Sigmoid colon (tissue), 6 donors: ENCODE measurements at regions not wholly inside any gene's neighbourhood (a gene's known extent, or its start where the extent isn't known, plus 50 kb on each side); places are given as distances from the start of the nearest gene placed in this dataset.
"Not testable (repeated sequence)": the region's sequence is repeated elsewhere in the genome, so short reads cannot be mapped to it uniquely, and the experiment has no call there.

Experiments used
- DNase-seq: peaks from one replicate; pipeline ENCODE4 v3.0.0-alpha.2; 2019
- H3K27ac ChIP-seq, 4 donors: fragments of 200-600 bp; sonication (generic); one replicate each; pipeline ENCODE4 v1.5.1; 2016 to 2019; ENCODE audit warnings: mild to moderate bottlenecking in 1 of 4
- H3K27me3 ChIP-seq, 3 donors: fragments of 200-600 bp; sonication (generic); one replicate each; pipeline ENCODE4 v1.5.1; 2019; ENCODE audit warnings: mild to moderate bottlenecking in 1 of 3
- H3K36me3 ChIP-seq, 4 donors: fragments of 200-600 bp; sonication (generic); one replicate each; pipeline ENCODE4 v1.5.1; 2016 to 2019
- H3K4me1 ChIP-seq, 4 donors: fragments of 200-600 bp; sonication (generic); one replicate each; pipeline ENCODE4 v1.5.1; 2017 to 2019
- H3K4me3 ChIP-seq, 4 donors: fragments of 200-600 bp; sonication (generic); one replicate each; pipeline ENCODE4 v1.5.1; 2017 to 2019; ENCODE audit warnings: mild to moderate bottlenecking in 2 of 4, moderate library complexity in 1 of 4
- H3K9me3 ChIP-seq, 4 donors: fragments of 200-600 bp in 3 of 4; sonication (generic) in 3 of 4; one replicate each; pipeline versions ENCODE4 v1.5.1 to v1.6.1; 2013 to 2019
- EP300 ChIP-seq, 4 donors: sonication (generic); formaldehyde crosslinking; IDR thresholded peaks; one replicate each; pipeline ENCODE4 v1.6.1; 2017; ENCODE audit warnings: antibody characterized with exemption in 4 of 4
- POLR2A ChIP-seq, 2 donors: fragments of 450-650 bp; IDR thresholded peaks; one replicate each; pipeline ENCODE4 v1.6.1; 2016; ENCODE audit warnings: antibody characterized with exemption in 2 of 2, mild to moderate bottlenecking in 2 of 2, moderate library complexity in 2 of 2
- POLR2AphosphoS5 ChIP-seq, 4 donors: sonication (generic); formaldehyde crosslinking; IDR thresholded peaks; one replicate each; pipeline ENCODE4 v1.6.1; 2017; ENCODE audit warnings: antibody characterized with exemption in 4 of 4
- WGBS, 2 donors: extraction: QIAGEN DNeasy Blood & Tissue Kit; methylation state at CpG; one replicate each; pipeline ENCODE4 v1.1.7; 2013; 5-methylcytosine and 5-hydroxymethylcytosine counted together
- intact Hi-C: fragments of 100-400 bp; cut with DNase I; formaldehyde crosslinking; loops from one replicate; pipeline ENCODE4 v1.15.1; 2023
- TF ChIP-seq, protein P1 (sequence below), 4 experiments: fragments of 450-650 bp in 3 of 4; fragments of 200-600 bp in 1 of 4; IDR thresholded peaks; one replicate each; pipeline ENCODE4 v1.5.1; 2016 to 2019; ENCODE audit warnings: antibody characterized with exemption in 4 of 4, mild to moderate bottlenecking in 3 of 4, moderate library complexity in 2 of 4
- donor health status: healthy with polysubstance abuse.
- donor health status: healthy.

DNA sequence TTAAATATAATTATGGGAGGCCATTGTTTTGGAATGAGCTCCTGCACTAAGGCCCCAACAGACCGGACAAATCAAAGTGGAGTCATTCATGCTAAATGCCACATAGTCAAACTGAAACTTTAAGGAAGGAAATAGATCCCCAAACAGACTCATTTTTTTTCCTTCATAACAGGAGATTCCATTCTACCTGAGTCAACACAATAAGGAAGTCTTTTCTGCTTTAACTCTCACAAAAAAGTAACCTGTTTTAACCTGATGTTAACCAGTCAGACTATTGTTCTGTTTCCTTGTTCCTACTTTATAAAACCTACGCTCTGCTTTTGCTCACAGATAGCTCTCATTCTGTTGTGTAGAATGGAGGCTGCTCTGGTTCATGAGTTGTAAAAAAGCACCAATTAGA is 234.9 kb downstream of the YTHDC2 start:
- 20 to 48% methylated on average over 2 of the region's 2 CpGs for WGBS, 2 donors
- Histone ChIP-seq H3K9me3 (no peaks in the 10 kb centered on the region), H3K27ac (no peak overlapping the region), H3K27me3 (no peaks in the 10 kb centered on the region), H3K4me3 (no peak overlapping the region), H3K4me1 (no peaks in the 10 kb centered on the region), H3K36me3 (no peaks in the 10 kb centered on the region)
- intact Hi-C loops = no loop called here
- no peak for TF ChIP-seq EP300 (IDR thresholded peaks at IDR 0.05)
- TF ChIP-seq, protein P1, sequence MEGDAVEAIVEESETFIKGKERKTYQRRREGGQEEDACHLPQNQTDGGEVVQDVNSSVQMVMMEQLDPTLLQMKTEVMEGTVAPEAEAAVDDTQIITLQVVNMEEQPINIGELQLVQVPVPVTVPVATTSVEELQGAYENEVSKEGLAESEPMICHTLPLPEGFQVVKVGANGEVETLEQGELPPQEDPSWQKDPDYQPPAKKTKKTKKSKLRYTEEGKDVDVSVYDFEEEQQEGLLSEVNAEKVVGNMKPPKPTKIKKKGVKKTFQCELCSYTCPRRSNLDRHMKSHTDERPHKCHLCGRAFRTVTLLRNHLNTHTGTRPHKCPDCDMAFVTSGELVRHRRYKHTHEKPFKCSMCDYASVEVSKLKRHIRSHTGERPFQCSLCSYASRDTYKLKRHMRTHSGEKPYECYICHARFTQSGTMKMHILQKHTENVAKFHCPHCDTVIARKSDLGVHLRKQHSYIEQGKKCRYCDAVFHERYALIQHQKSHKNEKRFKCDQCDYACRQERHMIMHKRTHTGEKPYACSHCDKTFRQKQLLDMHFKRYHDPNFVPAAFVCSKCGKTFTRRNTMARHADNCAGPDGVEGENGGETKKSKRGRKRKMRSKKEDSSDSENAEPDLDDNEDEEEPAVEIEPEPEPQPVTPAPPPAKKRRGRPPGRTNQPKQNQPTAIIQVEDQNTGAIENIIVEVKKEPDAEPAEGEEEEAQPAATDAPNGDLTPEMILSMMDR (IDR thresholded peaks at IDR 0.05) = no peak
- no peak for TF ChIP-seq POLR2A (IDR thresholded peaks at IDR 0.05)
- TF ChIP-seq POLR2AphosphoS5 (IDR thresholded peaks at IDR 0.05) = no peak
- no peak for DNase-seq

DNA sequence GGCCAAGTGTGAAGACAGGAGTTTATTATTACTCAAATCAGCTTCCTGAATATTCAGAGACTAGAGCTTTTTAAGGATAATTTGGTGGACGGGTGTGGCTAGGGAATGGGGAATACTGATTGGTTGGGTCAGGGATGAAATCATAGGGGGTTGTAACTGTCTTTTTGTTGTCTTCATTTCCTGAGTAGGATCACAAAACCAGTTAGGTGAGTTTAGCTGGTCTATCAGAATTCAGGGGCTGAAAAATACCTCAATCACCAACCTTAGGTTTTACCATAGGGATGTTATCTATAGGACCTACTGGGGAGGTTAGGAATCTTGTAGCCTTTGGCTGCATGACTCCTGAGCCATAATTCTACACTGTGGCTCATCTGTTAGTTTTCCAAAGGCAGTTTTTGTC is 235.8 kb downstream of the YTHDC2 start:
- TF ChIP-seq POLR2A (IDR thresholded peaks at IDR 0.05) (no peak), POLR2AphosphoS5 (IDR thresholded peaks at IDR 0.05) (no peak), EP300 (IDR thresholded peaks at IDR 0.05) (no peak)
- TF ChIP-seq, protein P1 (IDR thresholded peaks at IDR 0.05) = no peak
- 85 to 90% methylated on average over 1 of the region's 1 CpG for WGBS, 2 donors
- intact Hi-C loops = no loop called here
- no peaks in the 10 kb centered on the region for H3K9me3 ChIP-seq
- H3K27me3 ChIP-seq = no peaks in the 10 kb centered on the region
- no peaks in the 10 kb centered on the region for H3K4me1 ChIP-seq
- H3K27ac ChIP-seq = no peak overlapping the region
- no peak overlapping the region for H3K4me3 ChIP-seq
- no peaks in the 10 kb centered on the region for H3K36me3 ChIP-seq
- no peak for DNase-seq

DNA sequence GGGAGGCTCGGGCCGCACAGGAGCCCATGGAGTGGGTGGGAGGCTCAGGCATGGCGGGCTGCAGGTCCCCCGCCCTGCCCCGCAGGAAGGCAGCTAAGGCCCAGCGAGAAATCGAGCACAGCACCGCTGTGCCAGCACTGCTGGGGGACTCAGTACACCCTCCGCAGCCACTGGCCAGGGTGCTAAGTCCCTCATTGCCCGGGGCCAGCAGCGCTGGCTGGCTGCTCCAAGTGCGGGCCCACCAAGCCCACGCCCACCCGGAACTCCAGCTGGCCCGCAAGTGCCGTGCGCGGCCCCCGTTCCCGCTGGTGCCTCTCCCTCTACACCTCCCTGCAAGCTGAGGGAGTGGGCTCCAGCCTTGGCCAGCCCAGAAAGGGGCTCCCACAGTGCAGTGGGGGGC is 239.7 kb downstream of the YTHDC2 start:
- 84 to 88% methylated on average over 19 of the region's 20 CpGs for WGBS, 2 donors
- not testable (repeated sequence) for H3K4me3 ChIP-seq

DNA sequence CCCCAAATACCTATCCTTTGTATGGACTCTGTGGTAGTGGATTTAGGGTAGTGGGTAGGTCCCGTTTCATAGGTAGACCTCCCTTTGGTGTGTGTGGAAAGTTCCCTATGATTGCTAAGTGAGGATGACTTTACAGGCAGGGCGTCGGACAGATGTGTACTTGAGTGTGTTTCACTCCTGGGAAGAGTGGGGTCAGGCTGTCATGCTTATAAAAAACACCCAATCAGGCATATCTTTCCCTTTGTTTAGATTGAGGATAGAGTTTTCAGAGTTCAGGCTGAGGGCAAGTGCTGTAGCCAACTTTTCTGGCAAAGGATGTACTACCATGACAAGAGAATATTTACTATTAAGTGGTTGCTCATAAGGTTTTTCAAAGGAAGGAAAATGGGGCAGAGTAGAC is 242.0 kb downstream of the YTHDC2 start:
- no peak overlapping the region for H3K4me3 ChIP-seq
- H3K36me3 ChIP-seq = no peaks in the 10 kb centered on the region
- 73 to 79% methylated on average over 3 of the region's 3 CpGs for WGBS, 2 donors
- intact Hi-C loops = no loop called here
- no peak for TF ChIP-seq EP300 (IDR thresholded peaks at IDR 0.05)
- TF ChIP-seq, protein P1 (IDR thresholded peaks at IDR 0.05) = no peak
- no peak for TF ChIP-seq POLR2AphosphoS5 (IDR thresholded peaks at IDR 0.05)
- no peak for TF ChIP-seq POLR2A (IDR thresholded peaks at IDR 0.05)
- DNase-seq = no peak
- no peaks in the 10 kb centered on the region for H3K9me3 ChIP-seq
- peaks cover 0 to 4% (median 0%) of the 10 kb centered on the region in 4 donors for H3K4me1 ChIP-seq
- H3K27ac ChIP-seq = no peak overlapping the region
- no peaks in the 10 kb centered on the region for H3K27me3 ChIP-seq

More for the DNA sequence above, 239.7 kb downstream of the YTHDC2 start:
- intact Hi-C loops, H3K27me3 ChIP-seq, H3K9me3 ChIP-seq, H3K36me3 ChIP-seq, DNase-seq, H3K4me1 ChIP-seq, H3K27ac ChIP-seq: not testable (repeated sequence)

DNA sequence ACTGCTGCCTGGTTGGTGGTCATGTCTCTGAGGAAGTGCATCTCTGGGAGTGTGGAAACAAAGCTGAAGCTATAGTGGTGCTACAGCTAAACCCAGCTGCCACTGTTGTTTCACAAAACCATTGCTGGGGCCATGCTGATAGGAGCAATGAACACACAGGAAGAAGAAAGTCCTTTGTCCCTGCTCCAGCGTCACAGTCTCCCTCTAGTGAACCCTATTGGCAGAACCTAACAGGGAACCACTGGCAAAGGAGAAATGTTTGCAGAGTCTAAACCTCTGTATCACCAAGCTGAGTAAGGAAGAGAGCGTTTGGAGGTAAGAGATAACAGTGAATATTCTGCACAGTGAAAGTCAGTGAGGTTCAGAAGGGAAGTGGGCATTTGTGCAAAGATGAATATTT is 244.0 kb downstream of the YTHDC2 start:
- TF ChIP-seq POLR2A (IDR thresholded peaks at IDR 0.05) = no peak
- TF ChIP-seq EP300 (IDR thresholded peaks at IDR 0.05) = no peak
- TF ChIP-seq POLR2AphosphoS5 (IDR thresholded peaks at IDR 0.05) = no peak
- TF ChIP-seq, protein P1 (IDR thresholded peaks at IDR 0.05) = no peak
- no peaks in the 10 kb centered on the region for H3K27me3 ChIP-seq
- H3K4me1 ChIP-seq = peaks cover 0 to 4% (median 0%) of the 10 kb centered on the region in 4 donors
- H3K4me3 ChIP-seq = no peak overlapping the region
- no peaks in the 10 kb centered on the region for H3K9me3 ChIP-seq
- DNase-seq = no peak
- WGBS, 2 donors = 67 to 77% methylated on average over 2 of the region's 2 CpGs
- intact Hi-C loops = no loop called here
- no peaks in the 10 kb centered on the region for H3K36me3 ChIP-seq
- no peak overlapping the region for H3K27ac ChIP-seq
